ENCODE measurements at regions not wholly inside any gene's neighbourhood (a gene's known extent, or its start where the extent isn't known, plus 50 kb on each side); places are given as distances from the start of the nearest gene placed in this dataset.
A peak's percentile ranks its signal among the peaks of the same experiment; 100 is the strongest.

- Histone ChIP-seq H2AFZ (replicated peaks) (no peak overlapping the region), H3K27me3 (no peaks in the 10 kb centered on the region), H3K4me3 (no peak overlapping the region)
Observed at GRCh38 chr18:67854340-67854739, 337.8 kb upstream of the DSEL start.

DNA sequence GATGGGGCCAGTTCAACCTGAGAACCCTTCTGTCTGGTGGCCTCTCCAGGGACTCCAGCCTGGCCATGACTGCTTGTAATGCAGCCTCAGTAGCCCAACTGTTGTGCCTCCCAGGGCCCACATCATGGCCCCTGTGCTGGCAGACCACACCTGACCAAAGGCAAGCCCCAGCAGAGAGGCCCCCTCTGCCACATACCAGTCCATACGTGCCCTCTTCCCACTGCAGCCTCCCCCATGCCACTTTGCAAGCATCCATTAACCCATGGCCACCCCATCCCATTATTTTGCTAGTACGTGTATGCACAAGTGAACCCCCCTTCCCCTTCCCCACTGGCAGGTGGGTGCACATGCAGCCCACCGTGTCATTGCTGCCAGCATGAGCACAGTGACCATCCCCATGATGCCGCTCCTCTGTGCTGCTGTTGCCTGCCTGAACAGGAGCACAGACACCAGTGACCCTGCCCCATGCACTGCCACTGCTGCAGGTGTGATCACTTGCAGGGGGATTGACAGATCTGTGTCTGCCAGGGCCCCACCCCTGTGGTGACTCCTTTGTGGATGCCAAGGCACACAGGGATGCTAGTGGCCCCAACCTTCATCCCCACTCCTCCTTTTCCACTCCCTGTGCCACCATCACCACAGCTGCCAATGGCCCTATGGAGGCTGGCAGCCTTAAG, 330.0 kb upstream of the DSEL start:
- Histone ChIP-seq H4K20me1 (ENCODE audit: low read depth) (no peaks in the 10 kb centered on the region), H2AFZ (replicated peaks) (no peak overlapping the region), H3K4me1 (no peaks in the 10 kb centered on the region), H3K27ac (no peak overlapping the region), H3K4me2 (no peak overlapping the region), H3K4me3 (no peak overlapping the region), H3K27me3 (no peaks in the 10 kb centered on the region), H3K79me2 (ENCODE audit: low read depth) (no peaks in the 10 kb centered on the region), H3K36me3 (no peaks in the 10 kb centered on the region), H3K9ac (no peak overlapping the region), H3K9me3 (ENCODE audit: low read depth) (no peaks in the 10 kb centered on the region), H3F3A (ENCODE audit: low read depth) (no peaks in the 10 kb centered on the region)
- TF ChIP-seq EZH2 (IDR thresholded peaks at IDR 0.05), result no peak
- no peak for TF ChIP-seq EZH2phosphoT487 (IDR thresholded peaks at IDR 0.05)
- TF ChIP-seq, protein P1, sequence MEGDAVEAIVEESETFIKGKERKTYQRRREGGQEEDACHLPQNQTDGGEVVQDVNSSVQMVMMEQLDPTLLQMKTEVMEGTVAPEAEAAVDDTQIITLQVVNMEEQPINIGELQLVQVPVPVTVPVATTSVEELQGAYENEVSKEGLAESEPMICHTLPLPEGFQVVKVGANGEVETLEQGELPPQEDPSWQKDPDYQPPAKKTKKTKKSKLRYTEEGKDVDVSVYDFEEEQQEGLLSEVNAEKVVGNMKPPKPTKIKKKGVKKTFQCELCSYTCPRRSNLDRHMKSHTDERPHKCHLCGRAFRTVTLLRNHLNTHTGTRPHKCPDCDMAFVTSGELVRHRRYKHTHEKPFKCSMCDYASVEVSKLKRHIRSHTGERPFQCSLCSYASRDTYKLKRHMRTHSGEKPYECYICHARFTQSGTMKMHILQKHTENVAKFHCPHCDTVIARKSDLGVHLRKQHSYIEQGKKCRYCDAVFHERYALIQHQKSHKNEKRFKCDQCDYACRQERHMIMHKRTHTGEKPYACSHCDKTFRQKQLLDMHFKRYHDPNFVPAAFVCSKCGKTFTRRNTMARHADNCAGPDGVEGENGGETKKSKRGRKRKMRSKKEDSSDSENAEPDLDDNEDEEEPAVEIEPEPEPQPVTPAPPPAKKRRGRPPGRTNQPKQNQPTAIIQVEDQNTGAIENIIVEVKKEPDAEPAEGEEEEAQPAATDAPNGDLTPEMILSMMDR (IDR thresholded peaks at IDR 0.05), result no peak
- peaks cover 9% of the 10 kb centered on the region for H3K9me3 Mint-ChIP-seq
- H3K27me3 Mint-ChIP-seq (ENCODE audit: insufficient read depth, low read depth), result peaks cover 7% of the 10 kb centered on the region
- DNase-seq (ENCODE audit: low spot score), result no peak
- H3K4me1 Mint-ChIP-seq, result peaks cover 2% of the 10 kb centered on the region
- no peak overlapping the region for H3K4me3 Mint-ChIP-seq
- no peak overlapping the region for H3K27ac Mint-ChIP-seq
- peaks cover 2% of the 10 kb centered on the region for H3K36me3 Mint-ChIP-seq

More at GRCh38 chr18:67854340-67854739, 337.8 kb upstream of the DSEL start:
- no peaks in the 10 kb centered on the region for H3K79me2 ChIP-seq (ENCODE audit: low read depth)
- H3K4me1 Mint-ChIP-seq, result no peaks in the 10 kb centered on the region
- H3K9me3 Mint-ChIP-seq, result peaks cover 13% of the 10 kb centered on the region
- H3K27ac ChIP-seq, result no peak overlapping the region
- H3K27ac Mint-ChIP-seq, result no peak overlapping the region
- no peak overlapping the region for H3K4me2 ChIP-seq
- no peaks in the 10 kb centered on the region for H3K4me1 ChIP-seq
- H3K27me3 Mint-ChIP-seq (ENCODE audit: insufficient read depth, low read depth), result peaks cover 4% of the 10 kb centered on the region
- H3K9me3 ChIP-seq (ENCODE audit: low read depth), result no peaks in the 10 kb centered on the region
- no peak overlapping the region for H3K4me3 Mint-ChIP-seq
- no peaks in the 10 kb centered on the region for H3F3A ChIP-seq (ENCODE audit: low read depth)
- H4K20me1 ChIP-seq (ENCODE audit: low read depth), result no peaks in the 10 kb centered on the region
- TF ChIP-seq EZH2phosphoT487 (IDR thresholded peaks at IDR 0.05) (no peak), EZH2 (IDR thresholded peaks at IDR 0.05) (no peak)
- TF ChIP-seq, protein P1 (IDR thresholded peaks at IDR 0.05), result no peak
- H3K36me3 Mint-ChIP-seq, result no peaks in the 10 kb centered on the region
- no peak overlapping the region for H3K9ac ChIP-seq
- no peaks in the 10 kb centered on the region for H3K36me3 ChIP-seq
- no peak for DNase-seq (ENCODE audit: low spot score)

DNA sequence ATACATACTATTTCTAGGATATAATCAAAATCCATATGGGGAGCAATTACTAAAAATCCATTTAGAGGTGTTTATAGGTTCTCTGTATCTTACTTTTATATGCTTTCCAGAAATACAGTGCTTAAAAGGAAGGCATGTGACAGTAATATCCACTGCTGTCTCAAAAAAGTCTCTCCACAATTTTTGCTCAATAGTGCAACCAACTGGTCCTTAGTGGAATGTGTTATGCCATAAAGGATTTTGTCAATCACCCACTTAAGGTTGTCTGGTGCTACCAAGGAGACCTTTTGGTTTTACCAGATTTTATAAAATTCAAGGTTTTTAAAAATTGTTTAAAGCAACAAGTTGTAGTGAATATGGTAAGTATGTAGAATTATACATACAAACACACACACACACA, 328.5 kb upstream of the DSEL start:
- Mint-ChIP-seq H3K27me3 (ENCODE audit: insufficient read depth, low read depth) (peaks cover 7% of the 10 kb centered on the region), H3K4me1 (peaks cover 9% of the 10 kb centered on the region), H3K27ac (no peak overlapping the region), H3K9me3 (peaks cover 9% of the 10 kb centered on the region), H3K4me3 (no peak overlapping the region), H3K36me3 (peaks cover 2% of the 10 kb centered on the region)
- Histone ChIP-seq H3F3A (ENCODE audit: low read depth) (no peaks in the 10 kb centered on the region), H4K20me1 (ENCODE audit: low read depth) (no peaks in the 10 kb centered on the region), H3K36me3 (no peaks in the 10 kb centered on the region), H3K4me3 (no peak overlapping the region), H3K27ac (no peak overlapping the region), H3K27me3 (no peaks in the 10 kb centered on the region), H3K9ac (no peak overlapping the region), H3K4me2 (no peak overlapping the region), H3K4me1 (no peaks in the 10 kb centered on the region), H3K9me3 (ENCODE audit: low read depth) (no peaks in the 10 kb centered on the region), H2AFZ (replicated peaks) (no peak overlapping the region), H3K79me2 (ENCODE audit: low read depth) (no peaks in the 10 kb centered on the region)
- no peak for DNase-seq (ENCODE audit: low spot score)
- TF ChIP-seq EZH2phosphoT487 (IDR thresholded peaks at IDR 0.05) (no peak), EZH2 (IDR thresholded peaks at IDR 0.05) (no peak)
- TF ChIP-seq, protein P1 (IDR thresholded peaks at IDR 0.05), result peak; percentile 10
